Spleen (tissue), 11 donors: ENCODE measurements at regions not wholly inside any gene's neighbourhood (a gene's known extent, or its start where the extent isn't known, plus 50 kb on each side); places are given as distances from the start of the nearest gene placed in this dataset.

Experiments
- DNase-seq: peaks from one replicate; pipeline ENCODE4 v3.0.0-alpha.2; 2020
- H3K27ac ChIP-seq, 8 donors: fragments of 200-600 bp; sonication (generic) in 7 of 8; 1 replicate in 4 of 8; 2 replicates in 4 of 8; pipeline versions ENCODE4 v1.5.0 to v1.8.0; 2016 to 2021; ENCODE audit warnings: inconsistent platforms in 4 of 8, mild to moderate bottlenecking in 4 of 8, moderate library complexity in 1 of 8
- H3K27me3 ChIP-seq, 7 donors: fragments of 200-600 bp; sonication (generic) in 6 of 7; replicated peaks in 1 of 7; 1 replicate in 4 of 7; 2 replicates in 3 of 7; pipeline versions ENCODE4 v1.5.0 to v1.8.0; 2016 to 2021; ENCODE audit warnings: inconsistent platforms in 3 of 7, mild to moderate bottlenecking in 1 of 7
- H3K36me3 ChIP-seq, 6 donors: fragments of 200-600 bp; sonication (generic) in 5 of 6; 1 replicate in 4 of 6; 2 replicates in 2 of 6; pipeline versions ENCODE4 v1.5.0 to v1.8.0; 2016 to 2021; ENCODE audit warnings: inconsistent platforms in 2 of 6
- H3K4me1 ChIP-seq, 6 donors: fragments of 200-600 bp; sonication (generic) in 5 of 6; 1 replicate in 3 of 6; 2 replicates in 3 of 6; pipeline versions ENCODE4 v1.5.0 to v1.8.0; 2016 to 2021; ENCODE audit warnings: inconsistent platforms in 3 of 6
- H3K4me3 ChIP-seq, 8 donors: fragments of 200-600 bp; sonication (generic) in 7 of 8; 1 replicate in 4 of 8; 2 replicates in 4 of 8; pipeline versions ENCODE4 v1.5.0 to v1.8.0; 2016 to 2021; ENCODE audit warnings: inconsistent platforms in 4 of 8, mild to moderate bottlenecking in 4 of 8, moderate library complexity in 2 of 8
- H3K9me3 ChIP-seq, 8 donors: fragments of 200-600 bp; sonication (generic) in 7 of 8; 1 replicate in 4 of 8; 2 replicates in 4 of 8; pipeline versions ENCODE4 v1.5.0 to v1.8.0; 2016 to 2021; ENCODE audit warnings: inconsistent platforms in 4 of 8
- CTCF ChIP-seq, 11 experiments: fragments of 200-600 bp in 7 of 11; fragments of 450-650 bp in 4 of 11; sonication (generic) in 4 of 11; IDR thresholded peaks in 8 of 11; conservative IDR thresholded peaks in 3 of 11; 1 replicate in 7 of 11; 2 replicates in 4 of 11; pipeline versions ENCODE4 v1.4.0 to v1.8.0; 2016 to 2021; ENCODE audit warnings: antibody characterized with exemption in 11 of 11, inconsistent platforms in 4 of 11, mild to moderate bottlenecking in 1 of 11
- POLR2A ChIP-seq, 3 donors: fragments of 450-650 bp; IDR thresholded peaks; one replicate each; pipeline ENCODE4 v1.5.1; 2017; ENCODE audit warnings: antibody characterized with exemption in 3 of 3, mild to moderate bottlenecking in 1 of 3
- POLR2AphosphoS5 ChIP-seq, 3 donors: sonication (generic); formaldehyde crosslinking; IDR thresholded peaks; one replicate each; pipeline ENCODE4 v1.5.1; 2017; ENCODE audit warnings: antibody characterized with exemption in 3 of 3
- whole genome bisulfite sequencing, 5 donors: extraction: QIAGEN DNeasy Blood & Tissue Kit in 3 of 5; methylation state at CpG; one replicate each; pipeline versions ENCODE4 v1.1.5 to v1.1.7; 2013 to 2018; 5-methylcytosine and 5-hydroxymethylcytosine counted together
- intact Hi-C: fragments of 100-400 bp; cut with DNase I; formaldehyde crosslinking; loops from one replicate; pipeline ENCODE4 v1.15.0; 2023; ENCODE audit warnings: low total_unique reads
- donor health status: healthy with polysubstance abuse.
- donor health status: DM: no; HTN: no; CAD: no; lungs with moderate emphysema.
- donor health status: DM: no; HTN: no; CAD: no.
- donor health status: Bipolar disorder and iron deficiency.
- donor health status: healthy.
- donor health status: DM: no; HTN: no; CAD: no.
- donor health status: DM: yes; HTN: yes; CAD: no.

- DNase-seq: no peak
- intact Hi-C loops: no loop called here
- TF ChIP-seq CTCF (IDR thresholded peaks at IDR 0.05 in 8 of 11, conservative IDR thresholded peaks at IDR 0.05 in 3 of 11): no peak
- no peak for TF ChIP-seq POLR2A (IDR thresholded peaks at IDR 0.05)
- no peak for TF ChIP-seq POLR2AphosphoS5 (IDR thresholded peaks at IDR 0.05)
- Histone ChIP-seq H3K27me3 (no peaks in the 10 kb centered on the region), H3K36me3 (no peaks in the 10 kb centered on the region), H3K4me3 (no peak overlapping the region), H3K27ac (no peak overlapping the region), H3K9me3 (no peaks in the 10 kb centered on the region), H3K4me1 (no peaks in the 10 kb centered on the region)
- WGBS, 5 donors: 2 to 62% (median 45%) methylated on average over 1 of the region's 1 CpG
Observed at GRCh38 chr7:12741951-12742575, 54.6 kb downstream of the ARL4A start.

DNA sequence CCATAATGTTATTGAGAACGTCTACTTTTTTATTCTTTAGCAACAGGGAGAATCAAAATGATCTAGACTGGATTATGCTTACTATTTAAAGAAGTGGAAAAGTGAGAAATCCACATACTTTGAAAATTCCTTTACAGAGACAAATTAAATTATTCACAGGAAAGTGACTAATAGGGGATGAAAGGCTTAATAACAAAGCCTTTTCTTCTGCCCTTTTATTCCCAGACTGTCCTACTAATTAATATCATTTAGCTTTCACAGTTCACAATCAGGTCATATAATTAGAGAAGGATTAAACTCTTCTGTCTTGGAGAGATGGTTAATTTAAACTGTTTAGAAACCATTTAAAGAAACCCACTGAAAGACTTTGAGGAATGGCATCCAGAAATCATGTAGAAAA is 58.8 kb downstream of the ARL4A start:
- Histone ChIP-seq H3K4me3 (no peak overlapping the region), H3K27me3 (no peaks in the 10 kb centered on the region), H3K9me3 (no peaks in the 10 kb centered on the region), H3K36me3 (no peaks in the 10 kb centered on the region), H3K27ac (no peak overlapping the region), H3K4me1 (no peaks in the 10 kb centered on the region)
- intact Hi-C loops: no loop called here
- TF ChIP-seq POLR2A (IDR thresholded peaks at IDR 0.05): no peak
- no peak for TF ChIP-seq CTCF (IDR thresholded peaks at IDR 0.05 in 8 of 11, conservative IDR thresholded peaks at IDR 0.05 in 3 of 11)
- no peak for TF ChIP-seq POLR2AphosphoS5 (IDR thresholded peaks at IDR 0.05)
- DNase-seq: no peak
- 66 to 89% (median 79%) methylated on average over 1 of the region's 1 CpG for WGBS, 5 donors

DNA sequence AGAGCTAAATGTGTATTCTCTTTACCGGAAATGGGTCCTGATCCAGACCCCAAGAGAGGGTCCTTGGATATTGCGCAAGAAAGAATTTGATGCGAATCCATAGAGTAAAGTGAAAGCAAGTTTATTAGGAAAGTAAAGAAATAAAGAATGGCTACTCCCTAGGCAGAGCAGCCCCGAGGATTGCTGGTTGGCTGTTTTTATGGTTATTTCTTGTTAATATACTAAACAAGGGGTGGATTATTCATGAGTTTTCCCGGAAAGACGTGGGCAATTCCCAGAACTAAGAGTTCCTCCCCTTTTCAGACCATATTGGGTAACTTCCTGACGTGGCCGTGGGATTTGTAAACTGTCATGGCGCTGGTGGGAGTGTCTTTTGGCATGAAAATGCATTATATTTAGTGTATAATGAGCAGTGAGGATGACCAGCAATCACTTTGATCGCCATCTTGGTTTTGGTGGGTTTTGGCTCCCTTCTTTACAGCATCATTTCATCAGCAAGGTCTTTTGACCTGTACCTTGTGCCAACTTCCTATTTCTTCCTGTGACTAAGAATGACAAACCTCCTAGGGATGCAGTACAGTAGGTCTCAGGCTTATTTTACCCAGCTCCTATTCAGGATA is 60.4 kb downstream of the ARL4A start:
- TF ChIP-seq POLR2A (IDR thresholded peaks at IDR 0.05): no peak
- no peak for TF ChIP-seq CTCF (IDR thresholded peaks at IDR 0.05 in 8 of 11, conservative IDR thresholded peaks at IDR 0.05 in 3 of 11)
- TF ChIP-seq POLR2AphosphoS5 (IDR thresholded peaks at IDR 0.05): no peak
- H3K36me3 ChIP-seq: no peaks in the 10 kb centered on the region
- DNase-seq: no peak
- no peak overlapping the region for H3K27ac ChIP-seq
- 83 to 93% (median 90%) methylated on average over 10 of the region's 10 CpGs for WGBS, 5 donors
- H3K27me3 ChIP-seq: no peaks in the 10 kb centered on the region
- intact Hi-C loops: no loop called here
- no peaks in the 10 kb centered on the region for H3K9me3 ChIP-seq
- H3K4me3 ChIP-seq: no peak overlapping the region
- no peaks in the 10 kb centered on the region for H3K4me1 ChIP-seq

DNA sequence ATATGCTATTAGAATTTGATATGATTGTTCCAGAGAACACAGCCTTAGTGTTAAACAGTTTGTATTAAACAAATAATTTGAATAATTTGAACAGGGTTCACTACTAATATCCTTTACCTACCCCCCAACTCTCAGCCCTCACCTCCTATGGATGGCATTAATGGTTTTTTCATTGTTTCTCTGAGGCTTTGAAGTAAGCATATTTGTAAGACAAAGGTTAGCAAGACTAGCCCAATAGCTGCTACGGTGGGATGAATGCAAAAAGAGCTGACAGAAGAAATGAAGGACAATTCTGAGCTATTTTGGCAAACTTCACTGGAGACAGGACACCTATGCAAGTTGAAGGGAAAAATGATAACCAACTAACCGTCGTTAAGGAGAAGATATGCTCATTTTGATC is 61.6 kb downstream of the ARL4A start:
- Histone ChIP-seq H3K4me1 (no peaks in the 10 kb centered on the region), H3K9me3 (no peaks in the 10 kb centered on the region), H3K27me3 (no peaks in the 10 kb centered on the region), H3K27ac (no peak overlapping the region), H3K36me3 (no peaks in the 10 kb centered on the region), H3K4me3 (no peak overlapping the region)
- intact Hi-C loops: no loop called here
- TF ChIP-seq POLR2AphosphoS5 (IDR thresholded peaks at IDR 0.05): no peak
- TF ChIP-seq POLR2A (IDR thresholded peaks at IDR 0.05): no peak
- no peak for TF ChIP-seq CTCF (IDR thresholded peaks at IDR 0.05 in 8 of 11, conservative IDR thresholded peaks at IDR 0.05 in 3 of 11)
- 81 to 87% (median 84%) methylated on average over 3 of the region's 3 CpGs for WGBS, 5 donors
- DNase-seq: no peak
